LNCAP (cell line): ENCODE measurements at regions not wholly inside any gene's neighbourhood (a gene's known extent, or its start where the extent isn't known, plus 50 kb on each side); places are given as distances from the start of the nearest gene placed in this dataset.

Source experiments
- TF ChIP-seq, protein P1 (sequence below): fragments of 450-650 bp; IDR thresholded peaks from 2 replicates; pipeline ENCODE4 v1.5.1; 2017; ENCODE audit warnings: mild to moderate bottlenecking

DNA sequence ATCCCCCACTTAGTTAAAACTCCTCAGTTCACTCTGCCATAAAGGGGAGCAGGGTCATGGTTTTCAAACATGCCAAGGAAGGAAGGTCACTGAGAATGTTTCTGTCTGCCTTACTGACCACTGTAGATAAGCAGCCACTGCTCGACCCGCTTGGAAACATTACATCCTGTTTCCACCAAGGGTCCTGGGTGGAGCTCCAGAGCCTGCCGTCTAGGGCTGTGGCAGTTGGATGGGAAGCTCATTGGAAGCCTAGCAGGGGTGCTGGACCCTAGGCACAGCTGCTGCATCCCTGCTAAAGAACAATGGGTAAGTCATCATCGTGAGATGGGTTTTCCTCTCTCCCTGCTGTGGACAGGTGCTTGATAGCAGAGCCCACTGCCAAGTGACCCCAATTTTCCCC, 76.0 kb upstream of the SRD5A3 start:
- TF ChIP-seq, protein P1, sequence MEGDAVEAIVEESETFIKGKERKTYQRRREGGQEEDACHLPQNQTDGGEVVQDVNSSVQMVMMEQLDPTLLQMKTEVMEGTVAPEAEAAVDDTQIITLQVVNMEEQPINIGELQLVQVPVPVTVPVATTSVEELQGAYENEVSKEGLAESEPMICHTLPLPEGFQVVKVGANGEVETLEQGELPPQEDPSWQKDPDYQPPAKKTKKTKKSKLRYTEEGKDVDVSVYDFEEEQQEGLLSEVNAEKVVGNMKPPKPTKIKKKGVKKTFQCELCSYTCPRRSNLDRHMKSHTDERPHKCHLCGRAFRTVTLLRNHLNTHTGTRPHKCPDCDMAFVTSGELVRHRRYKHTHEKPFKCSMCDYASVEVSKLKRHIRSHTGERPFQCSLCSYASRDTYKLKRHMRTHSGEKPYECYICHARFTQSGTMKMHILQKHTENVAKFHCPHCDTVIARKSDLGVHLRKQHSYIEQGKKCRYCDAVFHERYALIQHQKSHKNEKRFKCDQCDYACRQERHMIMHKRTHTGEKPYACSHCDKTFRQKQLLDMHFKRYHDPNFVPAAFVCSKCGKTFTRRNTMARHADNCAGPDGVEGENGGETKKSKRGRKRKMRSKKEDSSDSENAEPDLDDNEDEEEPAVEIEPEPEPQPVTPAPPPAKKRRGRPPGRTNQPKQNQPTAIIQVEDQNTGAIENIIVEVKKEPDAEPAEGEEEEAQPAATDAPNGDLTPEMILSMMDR: no peak

DNA sequence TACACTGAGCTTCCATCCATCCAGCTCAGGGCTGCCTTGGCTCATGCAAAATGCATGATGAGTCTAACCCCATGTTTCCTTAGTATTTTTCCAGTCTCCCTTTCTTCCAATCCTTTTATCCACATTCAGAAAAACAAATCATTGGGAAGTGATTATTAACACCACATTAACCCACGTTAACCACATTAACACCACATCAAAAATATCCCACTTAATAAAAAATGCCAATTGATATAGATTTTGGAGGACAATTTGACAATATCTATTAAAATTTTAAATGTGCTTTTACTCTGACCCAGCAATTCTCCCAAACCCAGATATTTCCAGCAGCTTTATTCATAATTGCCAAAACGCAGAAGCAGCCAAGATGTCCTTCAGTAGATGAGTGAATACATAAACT, 75.6 kb upstream of the SRD5A3 start:
- TF ChIP-seq, protein P1: no peak

DNA sequence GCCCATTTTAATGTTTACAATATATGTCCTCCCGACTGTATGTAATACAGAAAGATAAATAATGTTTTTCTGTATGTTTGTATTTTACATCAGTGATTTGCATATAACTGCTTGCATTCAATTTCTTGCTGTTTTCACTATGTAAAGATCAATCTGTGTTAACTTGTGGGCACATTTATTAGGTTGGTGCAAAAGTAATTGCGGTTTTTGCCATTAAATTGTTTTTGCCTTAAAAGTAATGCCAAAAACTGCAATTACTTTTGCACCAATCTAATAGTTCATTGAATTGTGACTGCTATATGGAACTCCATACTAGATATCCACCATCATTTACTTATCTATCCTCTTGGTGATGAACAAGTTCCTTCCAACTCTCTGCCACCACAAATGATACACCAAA, 73.9 kb upstream of the SRD5A3 start:
- TF ChIP-seq, protein P1: no peak

DNA sequence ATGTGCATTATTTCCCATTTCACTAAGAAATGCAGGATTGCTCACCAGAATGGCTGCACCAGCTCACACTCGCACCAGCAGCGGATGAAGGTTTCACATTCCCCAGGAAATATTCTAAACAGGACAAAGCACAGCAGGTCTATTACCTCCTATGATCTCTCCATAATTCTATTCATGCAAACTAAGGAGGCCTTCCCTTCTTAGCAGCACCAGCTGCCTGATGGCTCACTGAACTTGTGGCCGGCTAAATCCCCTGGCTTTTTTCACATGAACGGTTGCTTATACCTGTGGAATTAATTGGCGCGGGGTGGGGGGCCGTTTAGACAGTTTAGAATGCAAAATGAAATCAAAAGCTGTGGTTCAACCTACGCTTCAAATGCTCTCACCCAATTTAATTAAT, 73.5 kb upstream of the SRD5A3 start:
- TF ChIP-seq, protein P1: no peak

DNA sequence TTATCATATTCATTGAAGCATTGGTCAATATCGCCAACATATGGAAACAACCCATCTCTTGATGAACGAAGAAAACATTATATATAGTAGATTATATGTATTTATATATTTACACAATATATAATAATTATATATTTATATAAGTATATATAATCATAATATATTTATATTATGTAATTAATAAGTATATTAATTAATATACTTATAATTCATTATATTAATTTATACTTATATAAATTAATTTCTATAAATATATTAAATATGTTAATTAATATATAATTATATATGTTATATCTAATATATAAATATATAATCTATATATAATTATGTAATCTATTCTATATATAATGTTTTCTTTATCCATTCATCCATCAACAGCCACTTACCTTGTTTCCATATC, 69.0 kb upstream of the SRD5A3 start:
- TF ChIP-seq, protein P1: no peak

DNA sequence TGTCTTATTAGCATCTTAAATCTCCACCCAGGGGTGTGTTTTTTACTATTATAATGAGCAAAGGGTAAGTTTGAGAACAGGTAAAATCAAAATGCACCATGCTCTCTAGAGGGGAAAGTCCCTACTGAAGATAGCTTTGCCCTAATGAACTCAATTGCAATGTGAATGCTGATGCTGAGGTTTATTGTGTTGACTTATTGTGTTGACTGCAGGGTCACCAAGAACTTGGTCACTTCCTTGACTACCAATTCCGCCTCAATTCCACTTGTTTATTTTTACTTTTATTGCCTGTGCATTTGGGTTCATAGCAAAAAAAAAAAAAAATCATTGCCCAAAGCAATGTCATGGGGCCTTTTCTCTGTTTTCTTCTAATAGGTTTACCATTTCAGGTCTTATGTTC, 67.7 kb upstream of the SRD5A3 start:
- TF ChIP-seq, protein P1: no peak

DNA sequence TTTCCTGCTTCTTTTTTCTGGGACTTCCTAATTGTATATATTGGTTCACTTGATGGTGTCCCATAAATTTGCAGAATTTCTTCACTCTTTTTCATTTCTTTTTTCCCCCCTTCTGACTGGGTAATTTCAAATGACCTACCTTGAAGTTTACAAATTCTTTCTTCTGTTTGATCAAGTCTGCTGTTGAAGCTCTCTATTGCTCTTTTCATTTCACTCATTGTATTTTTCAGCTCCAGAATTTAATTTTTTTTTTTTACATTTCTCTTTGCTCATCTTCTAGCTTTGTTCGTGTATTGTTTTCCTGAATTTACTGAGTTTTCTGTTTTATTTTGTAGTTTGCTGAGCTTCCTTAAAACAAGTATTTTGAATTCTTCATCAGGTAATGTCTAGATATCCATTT, 61.7 kb upstream of the SRD5A3 start:
- TF ChIP-seq, protein P1: no peak

DNA sequence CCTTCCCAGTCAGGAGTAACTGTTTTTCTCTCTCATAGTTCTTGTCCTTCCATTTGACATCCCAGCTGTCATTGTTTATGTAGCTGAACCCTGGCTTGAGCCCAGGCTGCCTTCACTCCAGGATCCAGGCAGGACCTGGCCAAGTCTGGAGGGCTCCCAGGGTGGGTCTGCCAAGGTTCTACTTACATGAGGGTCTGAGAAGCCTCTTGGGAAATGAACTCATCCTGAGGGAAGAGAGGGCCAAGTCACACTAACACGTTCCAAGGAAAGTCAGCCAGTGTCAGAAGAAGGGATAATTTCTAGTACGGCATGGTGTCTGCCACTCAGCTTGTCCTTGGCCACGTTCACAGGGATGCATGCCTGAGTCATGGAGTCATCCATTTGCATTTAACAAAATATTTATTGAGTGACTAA, 54.8 kb upstream of the SRD5A3 start:
- TF ChIP-seq, protein P1: no peak
